Endothelial cell of umbilical vein (primary cell): ENCODE measurements at regions not wholly inside any gene's neighbourhood (a gene's known extent, or its start where the extent isn't known, plus 50 kb on each side); places are given as distances from the start of the nearest gene placed in this dataset.

Experiments
- BruUV-seq: library from RNA; stranded (reverse); fragments of 400-500 nt; replicated peaks from 2 replicates; lab custom pipeline; 2021; lab: Mats Ljungman, UMichigan
- CTCF ChIA-PET: fragments of 300-600, 350-600 bp; sonication (Branson Sonifier 250); formaldehyde crosslinking; loops from one replicate; lab custom pipeline; 2021; ENCODE audit warnings: antibody characterized with exemption, inconsistent platforms; lab: Charles Lee
- POLR2A ChIA-PET: fragments of 300-600, 350-600 bp; sonication (Branson Sonifier 250); formaldehyde crosslinking; loops from one replicate; lab custom pipeline; 2021; ENCODE audit warnings: antibody characterized with exemption, inconsistent platforms; lab: Charles Lee
- DNase-seq: peaks from one replicate; pipeline ENCODE4 v3.0.0-alpha.2; 2011; ENCODE audit warnings: low read depth, low spot score
- FAIRE-seq: peaks from 2 replicates; lab custom pipeline; 2011; peaks lifted over from hg19 to GRCh38; lab: Jason Lieb, UNC
- H2AFZ ChIP-seq: 2 replicates; pipeline ENCODE4 v1.6.0; 2012; ENCODE audit warnings: low read depth, low read length, control low read depth, inconsistent platforms
- H3K27ac ChIP-seq: 2 replicates; pipeline ENCODE4 v1.5.1; 2011; ENCODE audit warnings: low read depth, mild to moderate bottlenecking, control low read depth, low read length, moderate library complexity; ENCODE audit not compliant: insufficient read depth
- H3K27me3 ChIP-seq, 2 experiments: 2 replicates each; pipeline versions ENCODE4 v1.6.0 to v1.6.1; 2011; ENCODE audit warnings: low read length in 2 of 2, mixed read lengths in 1 of 2; ENCODE audit not compliant: control insufficient read depth in 2 of 2, insufficient read depth in 2 of 2
- H3K36me3 ChIP-seq, 2 experiments: 2 replicates in 1 of 2; 3 replicates in 1 of 2; pipeline ENCODE4 v1.5.1; 2011; ENCODE audit warnings: low read length in 2 of 2, mild to moderate bottlenecking in 1 of 2, moderate library complexity in 1 of 2; ENCODE audit not compliant: control insufficient read depth in 2 of 2, insufficient read depth in 2 of 2; ENCODE audit errors: extremely low read depth in 1 of 2
- H3K4me1 ChIP-seq: 3 replicates; pipeline ENCODE4 v1.5.1; 2011; ENCODE audit warnings: mild to moderate bottlenecking, low read length; ENCODE audit not compliant: control insufficient read depth, insufficient read depth; ENCODE audit errors: extremely low read depth
- H3K4me2 ChIP-seq: 2 replicates; pipeline ENCODE4 v1.6.1; 2011; ENCODE audit warnings: low read length, control low read depth, mixed read lengths; ENCODE audit not compliant: insufficient read depth
- H3K4me3 ChIP-seq, 3 experiments: fragments of 200-600 bp in 1 of 3; sonication (generic), shearing (Covaris generic) in 1 of 3; replicated peaks in 1 of 3; 2 replicates each; pipeline ENCODE4 v1.5.1; 2011 to 2016; ENCODE audit warnings: control low read depth in 3 of 3, low read length in 3 of 3, mild to moderate bottlenecking in 2 of 3, inconsistent platforms in 1 of 3, low read depth in 1 of 3, moderate library complexity in 1 of 3; ENCODE audit not compliant: insufficient read depth in 1 of 3
- H3K79me2 ChIP-seq: 2 replicates; pipeline ENCODE4 v1.6.0; 2012; ENCODE audit warnings: low read length, inconsistent platforms; ENCODE audit not compliant: control insufficient read depth, insufficient read depth
- H3K9ac ChIP-seq: replicated peaks from 2 replicates; pipeline ENCODE3; 2011; ENCODE audit warnings: low read length, control low read depth; ENCODE audit not compliant: insufficient read depth; ENCODE audit errors: extremely low read depth
- H3K9me1 ChIP-seq: replicated peaks from 3 replicates; pipeline ENCODE4 v1.6.0; 2011; ENCODE audit warnings: mild to moderate bottlenecking, low read length; ENCODE audit not compliant: control insufficient read depth, insufficient read depth; ENCODE audit errors: extremely low read depth
- H3K9me3 ChIP-seq: replicated peaks from 2 replicates; pipeline ENCODE4 v1.5.1; 2012; ENCODE audit warnings: low read length, inconsistent platforms; ENCODE audit not compliant: control insufficient read depth, insufficient read depth
- H4K20me1 ChIP-seq: replicated peaks from 2 replicates; pipeline ENCODE3; 2011; ENCODE audit warnings: mild to moderate bottlenecking, low read length; ENCODE audit not compliant: control insufficient read depth, insufficient read depth; ENCODE audit errors: extremely low read depth
- EZH2 ChIP-seq: IDR thresholded peaks from 2 replicates; pipeline ENCODE4 v1.6.1; 2012; ENCODE audit warnings: borderline replicate concordance, low read depth, mild to moderate bottlenecking, moderate library complexity, low read length, inconsistent platforms; ENCODE audit not compliant: severe bottlenecking
- FOS ChIP-seq: IDR thresholded peaks from 2 replicates; pipeline ENCODE4 v1.6.1; 2011; ENCODE audit warnings: mild to moderate bottlenecking, low read length, moderate library complexity, borderline replicate concordance; ENCODE audit not compliant: insufficient read depth
- GATA2 ChIP-seq: IDR thresholded peaks from 2 replicates; pipeline ENCODE4 v1.7.0; 2011; ENCODE audit warnings: low read depth, mild to moderate bottlenecking, moderate library complexity, mixed read lengths, low read length; ENCODE audit not compliant: insufficient read length, insufficient read depth
- JUN ChIP-seq: IDR thresholded peaks from 2 replicates; pipeline ENCODE4 v1.6.1; 2011; ENCODE audit warnings: borderline replicate concordance, low read depth; ENCODE audit not compliant: insufficient read length, insufficient read depth
- MYC ChIP-seq: IDR thresholded peaks from one replicate; pipeline ENCODE4 v1.6.1; 2011; ENCODE audit warnings: mild to moderate bottlenecking, low read depth, low read length
- POLR2A ChIP-seq: IDR thresholded peaks from 2 replicates; pipeline ENCODE4 v1.6.1; 2012; ENCODE audit warnings: low read depth, mild to moderate bottlenecking, control low read depth, low read length
- POLR2AphosphoS5 ChIP-seq: IDR thresholded peaks from 2 replicates; pipeline ENCODE4 v1.6.1; 2012; ENCODE audit warnings: low read depth, mild to moderate bottlenecking, control low read depth, low read length, moderate library complexity; ENCODE audit not compliant: insufficient read depth
- dilution Hi-C: fragments of 300-500 bp; cut with MboI; formaldehyde crosslinking; loops from one replicate; pipeline ENCODE4 v1.15.0; 2019; ENCODE audit warnings: low sequenced_read_pairs; ENCODE audit not compliant: extremely low pct_ligation_motif_present
- intact Hi-C: fragments of 100-400 bp; cut with micrococcal nuclease; formaldehyde crosslinking; loops from one replicate; pipeline ENCODE4 v1.10.0; 2022
- TF ChIP-seq, protein P1 (sequence below), 2 donors: IDR thresholded peaks; 1 replicate in 1 of 2; 2 replicates in 1 of 2; pipeline ENCODE4 v1.5.1; 2011; ENCODE audit warnings: low read length in 2 of 2, mild to moderate bottlenecking in 2 of 2, moderate library complexity in 2 of 2, control low read depth in 1 of 2, inconsistent platforms in 1 of 2, low read depth in 1 of 2; ENCODE audit not compliant: insufficient read depth in 1 of 2; ENCODE audit errors: extremely low read depth in 1 of 2
- TF ChIP-seq, protein P2 (sequence below): IDR thresholded peaks from 2 replicates; pipeline ENCODE4 v1.6.1; 2011; ENCODE audit not compliant: insufficient read depth, insufficient read length

DNA sequence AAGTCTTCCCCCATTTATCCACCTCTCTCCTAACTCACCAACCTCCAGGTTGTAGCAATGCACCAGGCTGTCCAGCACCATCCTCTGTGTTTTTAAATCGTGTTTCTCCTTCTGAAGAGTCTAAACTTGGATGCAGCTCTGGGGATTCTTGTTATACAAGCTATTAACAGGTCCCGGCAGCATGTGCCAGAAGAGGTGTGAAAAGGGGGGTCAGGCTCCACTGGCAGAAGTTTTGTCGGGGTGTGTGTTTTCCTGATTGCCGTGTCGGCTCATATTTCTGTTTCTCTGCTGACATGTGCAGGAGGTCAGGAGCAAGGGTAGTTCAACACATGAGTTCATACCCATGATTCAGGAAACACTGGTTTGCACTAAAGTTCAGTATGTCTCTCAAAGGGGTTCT is 658.6 kb upstream of the CAMK1G start:
- TF ChIP-seq FOS (no peak), POLR2AphosphoS5 (no peak), JUN (no peak), GATA2 (no peak), EZH2 (no peak), MYC (no peak), POLR2A (no peak)
- TF ChIP-seq, protein P1, sequence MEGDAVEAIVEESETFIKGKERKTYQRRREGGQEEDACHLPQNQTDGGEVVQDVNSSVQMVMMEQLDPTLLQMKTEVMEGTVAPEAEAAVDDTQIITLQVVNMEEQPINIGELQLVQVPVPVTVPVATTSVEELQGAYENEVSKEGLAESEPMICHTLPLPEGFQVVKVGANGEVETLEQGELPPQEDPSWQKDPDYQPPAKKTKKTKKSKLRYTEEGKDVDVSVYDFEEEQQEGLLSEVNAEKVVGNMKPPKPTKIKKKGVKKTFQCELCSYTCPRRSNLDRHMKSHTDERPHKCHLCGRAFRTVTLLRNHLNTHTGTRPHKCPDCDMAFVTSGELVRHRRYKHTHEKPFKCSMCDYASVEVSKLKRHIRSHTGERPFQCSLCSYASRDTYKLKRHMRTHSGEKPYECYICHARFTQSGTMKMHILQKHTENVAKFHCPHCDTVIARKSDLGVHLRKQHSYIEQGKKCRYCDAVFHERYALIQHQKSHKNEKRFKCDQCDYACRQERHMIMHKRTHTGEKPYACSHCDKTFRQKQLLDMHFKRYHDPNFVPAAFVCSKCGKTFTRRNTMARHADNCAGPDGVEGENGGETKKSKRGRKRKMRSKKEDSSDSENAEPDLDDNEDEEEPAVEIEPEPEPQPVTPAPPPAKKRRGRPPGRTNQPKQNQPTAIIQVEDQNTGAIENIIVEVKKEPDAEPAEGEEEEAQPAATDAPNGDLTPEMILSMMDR (IDR thresholded peaks at IDR 0.05; ENCODE audit: extremely low read depth in 1 of 2, insufficient read depth in 1 of 2, low read depth in 1 of 2, low read length in 2 of 2): no peak
- TF ChIP-seq, protein P2, sequence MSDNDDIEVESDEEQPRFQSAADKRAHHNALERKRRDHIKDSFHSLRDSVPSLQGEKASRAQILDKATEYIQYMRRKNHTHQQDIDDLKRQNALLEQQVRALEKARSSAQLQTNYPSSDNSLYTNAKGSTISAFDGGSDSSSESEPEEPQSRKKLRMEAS: no peak
- Histone ChIP-seq H3K36me3 (no peaks in the 10 kb centered on the region), H3K79me2 (no peaks in the 10 kb centered on the region), H3K9me1 (no peaks in the 10 kb centered on the region), H3K27ac (no peak overlapping the region), H3K27me3 (no peaks in the 10 kb centered on the region), H4K20me1 (no peaks in the 10 kb centered on the region), H3K9ac (no peak overlapping the region), H3K4me3 (no peak overlapping the region), H3K9me3 (no peaks in the 10 kb centered on the region), H3K4me2 (no peak overlapping the region), H2AFZ (no peak overlapping the region), H3K4me1 (peaks cover 2% of the 10 kb centered on the region)
- intact Hi-C loops (no loop called here), dilution Hi-C loops (no loop called here)
- DNase-seq: no peak
- CTCF ChIA-PET: interaction anchor here (1.4 kb wide), 1 partner anchor 17 kb away, joined by 4 read pairs; no protein-coding TSS in a partner anchor
- POLR2A ChIA-PET: no interaction called here
- BruUV-seq: no TSS peak
- FAIRE-seq: no peak
